SK-N-SH treated with all-trans-retinoic acid at 6 μM for 48 hours (cell line): ENCODE measurements at regions not wholly inside any gene's neighbourhood (a gene's known extent, or its start where the extent isn't known, plus 50 kb on each side); places are given as distances from the start of the nearest gene placed in this dataset.

Source experiments
- ATAC-seq: fragments of 200-7000 bp; cut with Tn5 transposase; 3 replicates; pipeline ENCODE4 v1.9.1; 2020; ENCODE audit warnings: mild to moderate bottlenecking, moderate library complexity
- ARNTL ChIP-seq: fragments of 450-650 bp; formaldehyde crosslinking; IDR thresholded peaks from 2 replicates; pipeline ENCODE4 v1.5.0; 2020; ENCODE audit warnings: low read depth, mild to moderate bottlenecking, moderate library complexity, borderline replicate concordance
- BACH2 ChIP-seq: fragments of 250-450 bp; sonication (Bioruptor Pico); IDR thresholded peaks from 2 replicates; pipeline ENCODE4 v1.9.0; 2021; ENCODE audit warnings: mild to moderate bottlenecking, borderline replicate concordance
- CSDC2 ChIP-seq: fragments of 250-450 bp; sonication (Bioruptor Pico); IDR thresholded peaks from 2 replicates; pipeline ENCODE4 v1.5.0; 2020; ENCODE audit warnings: mild to moderate bottlenecking, moderate library complexity
- ESRRG ChIP-seq: fragments of 250-450 bp; sonication (Bioruptor Pico); IDR thresholded peaks from 2 replicates; pipeline ENCODE4 v1.6.1; 2021; ENCODE audit warnings: mild to moderate bottlenecking
- GLIS3 ChIP-seq: fragments of 250-450 bp; sonication (Bioruptor Pico); IDR thresholded peaks from 2 replicates; pipeline ENCODE4 v1.5.0; 2020; ENCODE audit warnings: mild to moderate bottlenecking, moderate library complexity
- OSR1 ChIP-seq: fragments of 250-450 bp; sonication (Bioruptor Pico); IDR thresholded peaks from 2 replicates; pipeline ENCODE4 v1.8.0; 2022; ENCODE audit warnings: moderate library complexity, mild to moderate bottlenecking, inconsistent platforms
- RARB ChIP-seq: fragments of 250-450 bp; sonication (Bioruptor Pico); IDR thresholded peaks from 2 replicates; pipeline ENCODE4 v1.8.0; 2021; ENCODE audit warnings: mild to moderate bottlenecking, moderate library complexity
- SNAI2 ChIP-seq: fragments of 250-450 bp; sonication (Bioruptor Pico); IDR thresholded peaks from 2 replicates; pipeline ENCODE4 v1.5.0; 2020; ENCODE audit warnings: mild to moderate bottlenecking, moderate library complexity
- TCF4 ChIP-seq: fragments of 250-450 bp; sonication (Bioruptor Pico); IDR thresholded peaks from 2 replicates; pipeline ENCODE4 v1.8.0; 2021; ENCODE audit warnings: mild to moderate bottlenecking, moderate library complexity, borderline replicate concordance
- TOX ChIP-seq: fragments of 250-450 bp; sonication (Bioruptor Pico); IDR thresholded peaks from 2 replicates; pipeline ENCODE4 v1.8.0; 2021; ENCODE audit warnings: mild to moderate bottlenecking, moderate library complexity, borderline replicate concordance
- ZC3H10 ChIP-seq: fragments of 250-450 bp; sonication (Bioruptor Pico); IDR thresholded peaks from 2 replicates; pipeline ENCODE4 v1.5.1; 2021; ENCODE audit warnings: mild to moderate bottlenecking, moderate library complexity
- ZFP3 ChIP-seq: fragments of 250-450 bp; sonication (Bioruptor Pico); IDR thresholded peaks from 2 replicates; pipeline ENCODE4 v1.5.0; 2020; ENCODE audit warnings: mild to moderate bottlenecking, moderate library complexity
- ZFP30 ChIP-seq: fragments of 450-650 bp; formaldehyde crosslinking; IDR thresholded peaks from 2 replicates; pipeline ENCODE4 v1.5.0; 2022; ENCODE audit warnings: mild to moderate bottlenecking, moderate library complexity
- ZNF565 ChIP-seq: fragments of 450-650 bp; formaldehyde crosslinking; conservative IDR thresholded peaks from 2 replicates; pipeline ENCODE4 v1.5.0; 2020; ENCODE audit warnings: low read depth, mild to moderate bottlenecking, moderate library complexity
- ZNF70 ChIP-seq: fragments of 450-650 bp; formaldehyde crosslinking; IDR thresholded peaks from 2 replicates; pipeline ENCODE4 v1.5.0; 2020; ENCODE audit warnings: mild to moderate bottlenecking, moderate library complexity
- ZNF8 ChIP-seq: fragments of 450-650 bp; formaldehyde crosslinking; IDR thresholded peaks from 2 replicates; pipeline ENCODE4 v1.5.0; 2020; ENCODE audit warnings: mild to moderate bottlenecking, moderate library complexity
- TF ChIP-seq, protein P1 (sequence below): fragments of 250-450 bp; sonication (Bioruptor Pico); IDR thresholded peaks from 2 replicates; pipeline ENCODE4 v1.5.1; 2020; ENCODE audit warnings: low read depth, mild to moderate bottlenecking, moderate library complexity
- TF ChIP-seq, protein P2 (sequence below): fragments of 250-450 bp; sonication (Bioruptor Pico); IDR thresholded peaks from 2 replicates; pipeline ENCODE4 v1.5.1; 2021; ENCODE audit warnings: mild to moderate bottlenecking, moderate library complexity
- TF ChIP-seq, protein P3 (sequence below): fragments of 250-450 bp; sonication (Bioruptor Pico); IDR thresholded peaks from 2 replicates; pipeline ENCODE4 v1.8.0; 2020; ENCODE audit warnings: mild to moderate bottlenecking, moderate library complexity, borderline replicate concordance
- TF ChIP-seq, protein P4 (sequence below): fragments of 250-450 bp; sonication (Bioruptor Pico); IDR thresholded peaks from 2 replicates; pipeline ENCODE4 v1.5.0; 2020; ENCODE audit warnings: mild to moderate bottlenecking, moderate library complexity

DNA sequence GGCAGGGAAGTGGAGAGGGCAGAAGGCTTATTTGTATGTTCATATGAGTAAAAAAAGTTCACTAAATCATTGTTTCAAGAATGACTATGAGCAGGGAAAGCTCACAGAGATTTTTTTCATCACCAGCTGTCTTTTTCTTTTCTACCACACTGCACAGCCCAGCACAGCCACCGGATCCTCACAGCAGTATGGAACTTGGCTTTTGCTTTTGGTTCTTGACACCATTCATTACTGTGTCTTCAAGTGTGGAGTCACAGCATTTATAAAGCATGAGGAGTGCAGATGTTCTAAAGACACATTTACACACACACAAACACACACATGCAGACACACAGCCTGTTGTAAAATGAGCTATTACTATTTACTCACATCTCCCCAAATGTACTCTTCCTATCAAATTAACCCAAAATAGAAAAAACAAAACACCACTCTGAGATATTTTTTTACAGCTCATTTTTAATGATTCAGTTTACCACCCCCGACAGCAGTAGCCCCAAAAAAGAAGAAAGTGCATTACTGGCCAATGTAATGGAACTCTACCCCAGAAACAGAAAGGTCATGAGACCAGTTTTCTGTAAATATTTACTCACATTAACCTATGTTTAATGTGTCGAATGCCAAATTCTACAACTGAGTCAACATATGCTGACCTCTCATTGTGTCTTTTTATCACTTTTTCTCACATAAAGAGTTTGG is 60.5 kb downstream of the BTG1 start:
- no peak for ATAC-seq
- TF ChIP-seq BACH2 (CRISPR knock-in tag) (no peak), ZC3H10 (CRISPR knock-in tag) (no peak), ZNF70 (no peak), ZNF565 (CRISPR knock-in tag) (no peak), SNAI2 (no peak), GLIS3 (no peak), TOX (CRISPR knock-in tag) (no peak), ZFP30 (CRISPR knock-in tag) (no peak), TCF4 (CRISPR knock-in tag) (no peak), CSDC2 (CRISPR knock-in tag) (no peak)
- TF ChIP-seq, protein P1, sequence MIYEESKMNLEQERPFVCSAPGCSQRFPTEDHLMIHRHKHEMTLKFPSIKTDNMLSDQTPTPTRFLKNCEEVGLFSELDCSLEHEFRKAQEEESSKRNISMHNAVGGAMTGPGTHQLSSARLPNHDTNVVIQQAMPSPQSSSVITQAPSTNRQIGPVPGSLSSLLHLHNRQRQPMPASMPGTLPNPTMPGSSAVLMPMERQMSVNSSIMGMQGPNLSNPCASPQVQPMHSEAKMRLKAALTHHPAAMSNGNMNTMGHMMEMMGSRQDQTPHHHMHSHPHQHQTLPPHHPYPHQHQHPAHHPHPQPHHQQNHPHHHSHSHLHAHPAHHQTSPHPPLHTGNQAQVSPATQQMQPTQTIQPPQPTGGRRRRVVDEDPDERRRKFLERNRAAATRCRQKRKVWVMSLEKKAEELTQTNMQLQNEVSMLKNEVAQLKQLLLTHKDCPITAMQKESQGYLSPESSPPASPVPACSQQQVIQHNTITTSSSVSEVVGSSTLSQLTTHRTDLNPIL (CRISPR knock-in tag) = no peak
- TF ChIP-seq, protein P2, sequence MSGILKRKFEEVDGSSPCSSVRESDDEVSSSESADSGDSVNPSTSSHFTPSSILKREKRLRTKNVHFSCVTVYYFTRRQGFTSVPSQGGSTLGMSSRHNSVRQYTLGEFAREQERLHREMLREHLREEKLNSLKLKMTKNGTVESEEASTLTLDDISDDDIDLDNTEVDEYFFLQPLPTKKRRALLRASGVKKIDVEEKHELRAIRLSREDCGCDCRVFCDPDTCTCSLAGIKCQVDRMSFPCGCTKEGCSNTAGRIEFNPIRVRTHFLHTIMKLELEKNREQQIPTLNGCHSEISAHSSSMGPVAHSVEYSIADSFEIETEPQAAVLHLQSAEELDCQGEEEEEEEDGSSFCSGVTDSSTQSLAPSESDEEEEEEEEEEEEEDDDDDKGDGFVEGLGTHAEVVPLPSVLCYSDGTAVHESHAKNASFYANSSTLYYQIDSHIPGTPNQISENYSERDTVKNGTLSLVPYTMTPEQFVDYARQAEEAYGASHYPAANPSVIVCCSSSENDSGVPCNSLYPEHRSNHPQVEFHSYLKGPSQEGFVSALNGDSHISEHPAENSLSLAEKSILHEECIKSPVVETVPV (CRISPR knock-in tag) = no peak
- TF ChIP-seq, protein P3, sequence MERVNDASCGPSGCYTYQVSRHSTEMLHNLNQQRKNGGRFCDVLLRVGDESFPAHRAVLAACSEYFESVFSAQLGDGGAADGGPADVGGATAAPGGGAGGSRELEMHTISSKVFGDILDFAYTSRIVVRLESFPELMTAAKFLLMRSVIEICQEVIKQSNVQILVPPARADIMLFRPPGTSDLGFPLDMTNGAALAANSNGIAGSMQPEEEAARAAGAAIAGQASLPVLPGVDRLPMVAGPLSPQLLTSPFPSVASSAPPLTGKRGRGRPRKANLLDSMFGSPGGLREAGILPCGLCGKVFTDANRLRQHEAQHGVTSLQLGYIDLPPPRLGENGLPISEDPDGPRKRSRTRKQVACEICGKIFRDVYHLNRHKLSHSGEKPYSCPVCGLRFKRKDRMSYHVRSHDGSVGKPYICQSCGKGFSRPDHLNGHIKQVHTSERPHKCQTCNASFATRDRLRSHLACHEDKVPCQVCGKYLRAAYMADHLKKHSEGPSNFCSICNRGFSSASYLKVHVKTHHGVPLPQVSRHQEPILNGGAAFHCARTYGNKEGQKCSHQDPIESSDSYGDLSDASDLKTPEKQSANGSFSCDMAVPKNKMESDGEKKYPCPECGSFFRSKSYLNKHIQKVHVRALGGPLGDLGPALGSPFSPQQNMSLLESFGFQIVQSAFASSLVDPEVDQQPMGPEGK (CRISPR knock-in tag) = no peak
- TF ChIP-seq, all 23 proteins: peak for 0

DNA sequence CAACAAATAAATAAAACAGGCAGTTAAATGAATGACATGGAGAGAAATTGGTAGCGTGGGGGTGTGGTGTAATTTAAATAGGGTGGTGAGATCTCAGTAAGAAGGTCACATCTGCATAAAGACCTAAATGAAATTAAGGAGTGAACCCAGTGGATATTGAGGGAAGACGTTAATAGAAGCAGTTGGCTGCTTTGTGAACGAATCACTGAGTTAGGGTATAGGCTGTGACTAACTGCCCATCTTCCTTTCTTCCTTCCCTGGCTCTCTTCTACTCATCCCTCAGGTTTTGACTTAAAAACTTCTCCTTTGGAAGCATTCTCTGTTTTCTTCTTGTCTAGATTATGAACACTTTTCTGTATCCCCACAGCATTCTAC is 64.7 kb downstream of the BTG1 start:
- peak; percentile 10; the same call in 2 of the 3 replicates for ATAC-seq
- TF ChIP-seq, protein P4, sequence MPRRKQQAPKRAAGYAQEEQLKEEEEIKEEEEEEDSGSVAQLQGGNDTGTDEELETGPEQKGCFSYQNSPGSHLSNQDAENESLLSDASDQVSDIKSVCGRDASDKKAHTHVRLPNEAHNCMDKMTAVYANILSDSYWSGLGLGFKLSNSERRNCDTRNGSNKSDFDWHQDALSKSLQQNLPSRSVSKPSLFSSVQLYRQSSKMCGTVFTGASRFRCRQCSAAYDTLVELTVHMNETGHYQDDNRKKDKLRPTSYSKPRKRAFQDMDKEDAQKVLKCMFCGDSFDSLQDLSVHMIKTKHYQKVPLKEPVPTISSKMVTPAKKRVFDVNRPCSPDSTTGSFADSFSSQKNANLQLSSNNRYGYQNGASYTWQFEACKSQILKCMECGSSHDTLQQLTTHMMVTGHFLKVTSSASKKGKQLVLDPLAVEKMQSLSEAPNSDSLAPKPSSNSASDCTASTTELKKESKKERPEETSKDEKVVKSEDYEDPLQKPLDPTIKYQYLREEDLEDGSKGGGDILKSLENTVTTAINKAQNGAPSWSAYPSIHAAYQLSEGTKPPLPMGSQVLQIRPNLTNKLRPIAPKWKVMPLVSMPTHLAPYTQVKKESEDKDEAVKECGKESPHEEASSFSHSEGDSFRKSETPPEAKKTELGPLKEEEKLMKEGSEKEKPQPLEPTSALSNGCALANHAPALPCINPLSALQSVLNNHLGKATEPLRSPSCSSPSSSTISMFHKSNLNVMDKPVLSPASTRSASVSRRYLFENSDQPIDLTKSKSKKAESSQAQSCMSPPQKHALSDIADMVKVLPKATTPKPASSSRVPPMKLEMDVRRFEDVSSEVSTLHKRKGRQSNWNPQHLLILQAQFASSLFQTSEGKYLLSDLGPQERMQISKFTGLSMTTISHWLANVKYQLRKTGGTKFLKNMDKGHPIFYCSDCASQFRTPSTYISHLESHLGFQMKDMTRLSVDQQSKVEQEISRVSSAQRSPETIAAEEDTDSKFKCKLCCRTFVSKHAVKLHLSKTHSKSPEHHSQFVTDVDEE = no peak
- TF ChIP-seq RARB (CRISPR knock-in tag) = no peak
- TF ChIP-seq ZC3H10 (CRISPR knock-in tag) = no peak
- TF ChIP-seq CSDC2 (CRISPR knock-in tag) = no peak
- no peak for TF ChIP-seq ZFP30 (CRISPR knock-in tag)
- no peak for TF ChIP-seq ZNF8
- TF ChIP-seq, protein P1 (CRISPR knock-in tag) = no peak

DNA sequence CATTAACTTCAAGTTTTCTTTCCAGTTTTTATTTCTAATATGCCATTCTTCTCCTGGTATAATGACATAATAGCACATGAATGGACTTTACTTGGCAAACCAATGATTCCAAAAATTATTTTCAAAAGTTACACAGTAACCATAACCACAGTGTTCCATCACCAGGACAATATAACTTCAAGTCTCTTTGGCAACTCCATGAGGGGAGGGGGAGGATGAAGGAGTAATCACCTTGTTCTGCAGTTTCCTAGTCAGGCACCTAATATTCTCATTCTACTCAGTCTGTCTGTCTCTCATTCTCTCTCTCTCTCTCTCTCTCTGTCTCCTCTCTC is 66.6 kb downstream of the BTG1 start:
- no peak; the same call in 2 of the 3 replicates for ATAC-seq
- TF ChIP-seq ARNTL (no peak), SNAI2 (no peak), ZFP3 (CRISPR knock-in tag) (no peak), OSR1 (CRISPR knock-in tag) (no peak), ZNF8 (no peak), CSDC2 (CRISPR knock-in tag) (no peak), ESRRG (CRISPR knock-in tag) (no peak)
- TF ChIP-seq, protein P1 (CRISPR knock-in tag) = no peak
- TF ChIP-seq, protein P3 (CRISPR knock-in tag) = no peak
